SH-SY5Y (cell line): ENCODE measurements at regions not wholly inside any gene's neighbourhood (a gene's known extent, or its start where the extent isn't known, plus 50 kb on each side); places are given as distances from the start of the nearest gene placed in this dataset.

ENCODE experiments used
- GATA2 ChIP-seq: IDR thresholded peaks from 2 replicates; pipeline ENCODE4 v1.6.1; 2011; ENCODE audit warnings: mild to moderate bottlenecking, low read depth, low read length
- GATA3 ChIP-seq: IDR thresholded peaks from 2 replicates; pipeline ENCODE4 v1.6.1; 2011; ENCODE audit warnings: low read depth, mild to moderate bottlenecking, low read length, moderate library complexity

DNA sequence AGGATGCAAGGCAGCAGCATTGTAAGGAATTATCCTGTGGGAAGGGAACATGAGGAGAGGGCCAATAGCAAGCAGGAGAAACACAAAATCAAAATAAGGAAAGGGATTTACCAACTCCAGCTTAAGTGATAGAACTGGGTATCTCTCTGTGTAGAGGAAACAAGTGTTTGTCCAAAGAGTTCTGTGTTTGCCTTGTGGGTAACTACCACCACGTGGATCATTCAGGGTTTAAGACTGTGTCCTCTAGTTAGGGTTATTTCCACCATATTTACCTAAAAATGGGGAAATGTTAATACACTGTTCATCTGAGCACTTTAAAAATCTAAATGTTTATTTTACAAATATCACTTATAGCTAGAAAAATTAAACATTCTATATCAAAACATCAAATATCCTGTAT, 283.3 kb downstream of the EIPR1 start:
- no peak for TF ChIP-seq GATA3
- TF ChIP-seq GATA2: no peak
